Tibial nerve (tissue), 4 donors: ENCODE measurements at regions not wholly inside any gene's neighbourhood (a gene's known extent, or its start where the extent isn't known, plus 50 kb on each side); places are given as distances from the start of the nearest gene placed in this dataset.
"Not testable (repeated sequence)": the region's sequence is repeated elsewhere in the genome, so short reads cannot be mapped to it uniquely, and the experiment has no call there.

Experiments used
- DNase-seq, 2 donors: peaks; one replicate each; pipeline ENCODE4 v3.0.0-alpha.2; 2019; ENCODE audit warnings: low spot score in 2 of 2
- H3K27ac ChIP-seq, 4 donors: fragments of 200-600 bp; sonication (generic) in 3 of 4; one replicate each; pipeline ENCODE4 v1.5.1; 2017 to 2019; ENCODE audit warnings: mild to moderate bottlenecking in 1 of 4
- H3K27me3 ChIP-seq, 2 donors: fragments of 200-600 bp; sonication (generic) in 1 of 2; one replicate each; pipeline versions ENCODE4 v1.5.1 to v1.6.0; 2017 to 2019
- H3K36me3 ChIP-seq, 3 donors: fragments of 200-600 bp; sonication (generic); one replicate each; pipeline ENCODE4 v1.5.1; 2018 to 2019
- H3K4me1 ChIP-seq, 4 donors: fragments of 200-600 bp; sonication (generic) in 3 of 4; one replicate each; pipeline ENCODE4 v1.5.1; 2017 to 2019
- H3K4me3 ChIP-seq, 4 donors: fragments of 200-600 bp; sonication (generic) in 3 of 4; one replicate each; pipeline ENCODE4 v1.5.1; 2017 to 2019; ENCODE audit warnings: mild to moderate bottlenecking in 1 of 4, moderate library complexity in 1 of 4
- H3K9me3 ChIP-seq, 4 donors: fragments of 200-600 bp; sonication (generic) in 3 of 4; one replicate each; pipeline ENCODE4 v1.5.1; 2017 to 2019
- EP300 ChIP-seq, 2 donors: sonication (generic); formaldehyde crosslinking; IDR thresholded peaks; one replicate each; pipeline ENCODE4 v1.6.1; 2017; ENCODE audit warnings: antibody characterized with exemption in 2 of 2, mild to moderate bottlenecking in 1 of 2
- POLR2A ChIP-seq, 2 donors: fragments of 450-650 bp; IDR thresholded peaks; one replicate each; pipeline ENCODE4 v1.6.1; 2017; ENCODE audit warnings: antibody characterized with exemption in 2 of 2, mild to moderate bottlenecking in 2 of 2, moderate library complexity in 2 of 2
- WGBS, 2 donors: methylation state at CpG; one replicate each; pipeline ENCODE4 v1.1.5; 2018; 5-methylcytosine and 5-hydroxymethylcytosine counted together
- TF ChIP-seq, protein P1 (sequence below), 5 experiments: fragments of 200-600 bp in 3 of 5; fragments of 450-650 bp in 2 of 5; sonication (generic) in 3 of 5; IDR thresholded peaks; one replicate each; pipeline ENCODE4 v1.5.1; 2016 to 2019; ENCODE audit warnings: antibody characterized with exemption in 5 of 5, mild to moderate bottlenecking in 3 of 5, moderate library complexity in 2 of 5

DNA sequence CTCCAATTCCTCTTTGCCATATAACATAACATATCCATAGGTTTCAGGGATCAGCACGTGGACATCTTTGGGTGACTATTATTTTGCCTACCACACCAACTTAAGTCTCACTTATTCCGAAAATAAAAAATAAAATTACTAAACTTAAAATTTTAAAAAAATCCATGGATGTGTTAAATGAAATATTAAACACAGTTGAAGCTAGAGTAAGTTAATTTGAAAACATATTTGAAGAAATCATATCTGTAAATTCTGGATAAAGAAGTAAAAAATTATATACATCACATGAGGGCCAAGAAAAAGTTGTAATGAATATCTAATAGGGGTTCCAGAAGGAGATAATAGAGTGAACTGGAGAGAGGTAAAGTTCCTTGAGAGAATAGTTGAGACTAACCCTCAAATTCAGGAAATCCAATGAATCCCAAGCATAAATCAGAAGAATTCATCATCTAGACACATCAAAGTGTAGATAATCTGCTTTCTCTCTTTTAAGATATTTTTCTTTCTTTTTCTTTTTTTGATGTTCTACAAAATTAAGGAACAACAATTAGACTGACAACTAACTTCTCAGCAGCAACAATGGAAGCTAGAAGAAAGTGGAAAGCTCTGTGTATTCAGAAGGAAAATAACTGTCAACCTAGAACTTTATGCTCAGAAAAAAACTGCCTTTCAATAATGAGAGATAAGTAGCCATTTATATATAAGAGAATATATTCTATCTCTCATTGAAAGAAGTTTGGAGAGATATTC, 147.4 kb downstream of the ABHD5 start:
- WGBS, 2 donors: 26 to 32% methylated on average over 2 of the region's 2 CpGs
- Histone ChIP-seq H3K27ac (no peak overlapping the region), H3K36me3 (no peaks in the 10 kb centered on the region), H3K9me3 (peaks cover 0 to 31% (median 5%) of the 10 kb centered on the region in 4 donors), H3K4me3 (no peak overlapping the region), H3K27me3 (no peaks in the 10 kb centered on the region), H3K4me1 (no peaks in the 10 kb centered on the region)
- TF ChIP-seq EP300 (IDR thresholded peaks at IDR 0.05): no peak
- TF ChIP-seq, protein P1, sequence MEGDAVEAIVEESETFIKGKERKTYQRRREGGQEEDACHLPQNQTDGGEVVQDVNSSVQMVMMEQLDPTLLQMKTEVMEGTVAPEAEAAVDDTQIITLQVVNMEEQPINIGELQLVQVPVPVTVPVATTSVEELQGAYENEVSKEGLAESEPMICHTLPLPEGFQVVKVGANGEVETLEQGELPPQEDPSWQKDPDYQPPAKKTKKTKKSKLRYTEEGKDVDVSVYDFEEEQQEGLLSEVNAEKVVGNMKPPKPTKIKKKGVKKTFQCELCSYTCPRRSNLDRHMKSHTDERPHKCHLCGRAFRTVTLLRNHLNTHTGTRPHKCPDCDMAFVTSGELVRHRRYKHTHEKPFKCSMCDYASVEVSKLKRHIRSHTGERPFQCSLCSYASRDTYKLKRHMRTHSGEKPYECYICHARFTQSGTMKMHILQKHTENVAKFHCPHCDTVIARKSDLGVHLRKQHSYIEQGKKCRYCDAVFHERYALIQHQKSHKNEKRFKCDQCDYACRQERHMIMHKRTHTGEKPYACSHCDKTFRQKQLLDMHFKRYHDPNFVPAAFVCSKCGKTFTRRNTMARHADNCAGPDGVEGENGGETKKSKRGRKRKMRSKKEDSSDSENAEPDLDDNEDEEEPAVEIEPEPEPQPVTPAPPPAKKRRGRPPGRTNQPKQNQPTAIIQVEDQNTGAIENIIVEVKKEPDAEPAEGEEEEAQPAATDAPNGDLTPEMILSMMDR (IDR thresholded peaks at IDR 0.05): no peak
- TF ChIP-seq POLR2A (IDR thresholded peaks at IDR 0.05): no peak
- DNase-seq: no peak

GRCh38 chr3:43838877-43839276, 148.1 kb downstream of the ABHD5 start:
- H3K36me3 ChIP-seq: no peaks in the 10 kb centered on the region
- H3K4me3 ChIP-seq: no peak overlapping the region
- no peaks in the 10 kb centered on the region for H3K4me1 ChIP-seq
- TF ChIP-seq EP300 (IDR thresholded peaks at IDR 0.05) (no peak), POLR2A (IDR thresholded peaks at IDR 0.05) (no peak)
- TF ChIP-seq, protein P1 (IDR thresholded peaks at IDR 0.05): no peak
- 71 to 84% methylated on average over 1 of the region's 1 CpG for WGBS, 2 donors
- no peak for DNase-seq
- peaks cover 0 to 31% (median 5%) of the 10 kb centered on the region in 4 donors for H3K9me3 ChIP-seq
- no peaks in the 10 kb centered on the region for H3K27me3 ChIP-seq
- no peak overlapping the region for H3K27ac ChIP-seq

DNA sequence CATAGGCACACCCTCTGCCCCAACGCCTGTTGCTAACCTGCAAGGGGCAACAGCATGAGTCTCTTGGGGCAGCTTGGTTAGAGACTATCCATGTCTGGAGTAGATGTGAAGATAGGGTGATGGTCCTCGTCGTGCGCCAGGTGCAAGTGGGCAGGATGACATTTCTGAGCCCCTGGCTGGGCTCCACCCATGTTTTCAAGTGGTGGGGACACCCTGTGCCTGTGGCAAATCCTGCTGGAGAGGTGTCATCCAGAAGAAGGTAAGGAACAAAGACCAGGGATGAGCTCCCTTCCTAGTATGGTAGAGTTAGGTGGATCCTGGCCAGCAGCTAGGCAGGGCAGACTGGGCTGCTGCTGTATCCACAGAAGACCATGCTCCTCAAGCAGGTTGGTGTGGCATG, 152.6 kb downstream of the ABHD5 start:
- DNase-seq: no peak
- WGBS, 2 donors: 78 to 86% methylated on average over 4 of the region's 4 CpGs

DNA sequence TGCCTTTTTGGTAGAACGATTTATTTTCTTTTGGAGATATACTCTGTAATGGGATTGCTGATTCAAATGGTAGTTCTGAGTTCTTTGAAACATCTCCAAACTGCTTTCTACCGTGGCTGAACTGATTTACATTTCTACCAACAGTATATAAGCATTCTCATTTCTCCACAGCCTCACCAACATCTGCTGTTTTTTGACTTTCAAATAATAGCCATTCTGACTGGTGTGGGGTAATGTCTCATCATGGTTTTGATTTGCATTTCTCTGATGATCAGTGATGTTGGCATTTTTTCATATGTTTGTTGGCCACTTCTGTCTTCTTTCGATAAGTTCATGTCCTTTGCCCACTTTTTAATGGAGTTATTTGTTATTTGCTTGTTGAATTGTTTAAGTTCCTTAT, 154.0 kb downstream of the ABHD5 start:
- no peak overlapping the region for H3K4me3 ChIP-seq
- no peaks in the 10 kb centered on the region for H3K36me3 ChIP-seq
- no peaks in the 10 kb centered on the region for H3K4me1 ChIP-seq
- no peaks in the 10 kb centered on the region for H3K27me3 ChIP-seq
- H3K9me3 ChIP-seq: peaks cover 0 to 45% (median 8%) of the 10 kb centered on the region in 4 donors
- H3K27ac ChIP-seq: no peak overlapping the region
- TF ChIP-seq, protein P1 (IDR thresholded peaks at IDR 0.05): no peak
- TF ChIP-seq EP300 (IDR thresholded peaks at IDR 0.05) (no peak), POLR2A (IDR thresholded peaks at IDR 0.05) (no peak)
- DNase-seq: no peak
- 71 to 84% methylated on average over 3 of the region's 3 CpGs for WGBS, 2 donors

More for the DNA sequence above, 152.6 kb downstream of the ABHD5 start:
- Histone ChIP-seq H3K36me3 (no peaks in the 10 kb centered on the region), H3K9me3 (peaks cover 0 to 45% (median 9%) of the 10 kb centered on the region in 4 donors), H3K4me3 (no peak overlapping the region), H3K27ac (no peak overlapping the region), H3K4me1 (no peaks in the 10 kb centered on the region), H3K27me3 (no peaks in the 10 kb centered on the region)
- TF ChIP-seq POLR2A (IDR thresholded peaks at IDR 0.05) (no peak), EP300 (IDR thresholded peaks at IDR 0.05) (no peak)
- TF ChIP-seq, protein P1 (IDR thresholded peaks at IDR 0.05): no peak

- not testable (repeated sequence) for H3K4me3 ChIP-seq, DNase-seq, H3K36me3 ChIP-seq, H3K27ac ChIP-seq, H3K4me1 ChIP-seq, H3K27me3 ChIP-seq
- 73 to 75% methylated on average over 1 of the region's 1 CpG for WGBS, 2 donors
- peaks cover 0 to 44% (median 9%) of the 10 kb centered on the region in 4 donors for H3K9me3 ChIP-seq
Observed at GRCh38 chr3:43845553-43845952, 154.8 kb downstream of the ABHD5 start.
